ENCODE measurements at regions not wholly inside any gene's neighbourhood (a gene's known extent, or its start where the extent isn't known, plus 50 kb on each side); places are given as distances from the start of the nearest gene placed in this dataset.
"Not testable (repeated sequence)": the region's sequence is repeated elsewhere in the genome, so short reads cannot be mapped to it uniquely, and the experiment has no call there.

GRCh38 chr6:77173472-77174074 is 289.7 kb downstream of the HTR1B start:
- no peak for DNase-seq

- DNase-seq, result no peak
Measured at GRCh38 chr6:77172578-77172977, 290.7 kb downstream of the HTR1B start.

- DNase-seq, result no peak
Measured at GRCh38 chr6:77159730-77160129, 303.6 kb downstream of the HTR1B start.

DNA sequence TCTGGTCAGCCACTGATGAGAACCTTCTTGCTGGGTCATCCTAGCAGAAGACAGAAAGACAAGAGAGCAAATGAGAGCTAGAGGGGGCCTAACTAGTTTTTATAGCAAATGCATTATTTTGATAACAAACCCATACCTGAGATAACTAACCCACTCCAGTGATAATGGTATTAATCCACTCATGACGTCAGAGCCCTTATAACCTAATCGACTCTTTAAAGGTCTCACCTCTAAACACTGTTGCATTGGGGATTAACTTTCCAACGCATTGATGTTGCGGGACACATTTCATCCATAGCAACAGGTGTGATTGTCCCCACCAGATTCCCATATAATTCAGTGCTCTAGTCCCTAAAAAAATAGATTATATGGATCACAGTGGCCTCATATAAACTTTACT is 312.1 kb downstream of the HTR1B start:
- DNase-seq, result no peak

DNA sequence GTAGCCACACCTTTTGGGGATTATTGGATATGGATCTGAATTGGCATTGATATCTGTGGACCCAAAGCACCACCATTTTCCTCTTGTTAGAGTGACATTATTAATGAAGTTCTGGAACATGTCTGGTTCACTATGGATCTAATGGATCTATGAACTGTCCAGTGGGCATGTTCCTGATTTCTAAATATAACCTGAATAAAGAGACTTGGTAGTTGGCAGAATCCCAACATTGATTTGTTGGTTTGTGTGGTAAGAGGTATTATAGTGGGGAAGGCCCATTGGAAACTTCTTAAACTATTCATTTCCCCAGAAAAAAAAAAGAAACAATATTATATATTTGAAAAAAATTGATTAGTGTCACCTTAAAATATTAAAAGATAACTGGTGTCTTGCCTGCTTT is 312.6 kb downstream of the HTR1B start:
- DNase-seq, result no peak

DNA sequence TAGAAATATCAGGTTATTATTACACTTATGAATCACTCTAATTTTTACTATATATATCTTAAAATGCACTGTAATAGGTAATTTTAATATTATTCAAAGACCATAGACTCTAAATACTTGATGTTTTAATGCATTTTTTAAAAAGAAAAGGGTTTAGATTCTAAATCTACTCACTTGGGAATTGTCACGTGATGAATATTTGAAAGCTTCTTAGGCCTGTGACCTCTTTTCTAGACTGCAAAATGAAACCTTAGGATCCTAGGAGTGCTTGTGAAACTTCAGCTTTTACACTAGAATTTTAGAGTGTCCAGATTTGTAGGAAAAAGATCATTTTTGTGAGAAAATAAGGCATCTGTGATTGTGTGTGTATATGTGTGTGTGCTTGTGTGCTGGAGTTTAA is 318.0 kb downstream of the HTR1B start:
- DNase-seq, result no peak

GRCh38 chr6:77143659-77144447 is 319.4 kb downstream of the HTR1B start:
- DNase-seq, result no peak

GRCh38 chr6:77136086-77136485 is 327.2 kb downstream of the HTR1B start:
- no peak for DNase-seq

GRCh38 chr6:77133031-77133430 is 330.3 kb downstream of the HTR1B start:
- DNase-seq, result no peak

- no peak for DNase-seq
Measured at GRCh38 chr6:77131426-77131825, 331.9 kb downstream of the HTR1B start.

DNA sequence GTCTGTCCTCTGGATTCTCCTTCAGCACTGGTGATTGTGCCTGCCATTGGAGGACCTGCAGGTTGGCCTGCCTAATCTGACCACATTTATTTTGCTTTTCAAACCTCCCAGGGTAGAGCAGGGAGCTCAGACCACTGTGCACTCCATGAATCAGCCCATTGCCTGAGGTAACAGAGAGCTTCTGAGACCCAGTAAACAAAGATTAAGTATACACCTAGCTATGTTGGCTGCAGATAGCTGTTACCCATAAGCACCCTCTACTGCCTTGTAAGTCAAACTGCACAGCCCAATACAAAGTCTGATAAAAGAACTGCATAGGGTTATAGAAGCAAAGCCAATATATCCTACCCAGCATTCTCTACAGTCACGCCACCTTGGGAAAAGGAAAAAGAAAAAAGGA is 338.7 kb downstream of the HTR1B start:
- DNase-seq, result no peak

DNA sequence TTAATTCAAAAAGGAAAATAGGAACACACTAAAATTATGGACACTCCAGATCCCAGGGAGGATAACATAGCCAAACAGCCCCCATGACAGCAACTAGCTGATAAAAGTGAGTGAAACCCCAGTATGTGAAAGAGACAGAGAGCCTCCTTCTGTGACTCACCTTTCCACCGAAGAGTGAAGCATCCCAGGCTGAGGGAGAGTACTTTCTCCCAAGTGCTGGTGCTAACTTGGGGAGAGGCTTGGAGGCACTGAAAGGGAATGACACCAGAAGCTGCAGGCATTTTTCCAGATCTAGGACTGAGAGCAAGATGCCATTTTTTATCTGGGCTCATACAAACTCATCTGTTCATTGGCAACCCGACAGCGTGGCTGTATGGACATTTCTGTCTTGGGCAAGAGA is 339.8 kb downstream of the HTR1B start:
- DNase-seq, result no peak

DNA sequence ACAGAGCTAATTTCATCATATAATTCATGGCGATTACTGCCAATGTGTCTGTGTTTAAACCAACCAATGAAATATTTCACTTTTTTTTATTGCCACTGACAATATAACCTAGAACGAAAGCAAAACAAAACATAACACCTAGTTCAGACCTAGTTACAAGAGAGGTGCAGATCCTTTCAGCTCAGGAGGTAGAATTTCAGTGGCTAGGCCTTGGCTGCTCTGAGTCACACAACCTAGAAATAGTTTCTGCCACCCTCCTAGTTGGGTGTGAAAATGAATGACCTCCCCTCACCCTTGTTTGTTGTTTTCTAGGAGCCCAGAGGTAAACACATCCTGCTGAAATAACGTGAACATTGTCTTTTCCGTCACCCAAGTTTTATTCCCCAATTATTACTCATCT is 356.3 kb downstream of the HTR1B start:
- no peak for DNase-seq

DNA sequence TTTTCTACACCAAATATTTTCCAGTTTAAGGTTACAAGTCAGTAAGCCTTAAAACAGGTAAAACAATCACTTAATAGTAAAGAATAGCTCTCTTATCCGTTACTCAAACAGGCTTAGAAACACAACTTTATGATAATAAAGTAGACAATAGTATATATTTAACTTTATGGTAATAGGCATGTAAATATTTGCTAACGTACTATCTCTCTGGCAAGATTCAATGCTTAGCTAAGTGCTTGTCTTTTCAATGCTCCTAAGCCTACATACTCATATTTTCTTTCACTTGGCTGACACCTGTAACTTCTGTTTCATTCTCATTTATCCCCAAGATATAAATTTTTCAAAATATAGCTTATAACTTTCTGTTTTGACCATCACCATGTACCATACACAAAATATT is 358.2 kb downstream of the HTR1B start:
- no peak for DNase-seq

DNA sequence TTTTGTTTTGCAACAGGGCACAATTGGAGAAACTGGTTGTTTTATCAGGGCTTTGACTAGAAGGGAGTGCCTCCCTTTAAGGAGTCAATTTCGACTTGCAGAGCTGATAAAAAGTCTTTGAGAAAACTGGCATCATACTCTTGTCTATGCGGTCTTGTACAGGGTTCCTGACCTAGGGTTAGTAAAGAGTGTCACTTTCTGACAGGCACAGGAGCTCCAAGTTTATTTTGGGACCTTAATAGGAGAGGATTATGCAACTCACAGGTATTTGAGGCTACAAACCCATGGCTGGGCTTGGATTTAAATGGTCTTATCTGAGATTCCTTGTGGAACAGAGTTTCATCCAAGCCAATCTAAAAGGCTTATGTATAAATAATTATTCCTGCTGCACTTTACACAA is 365.4 kb downstream of the HTR1B start:
- no peak for DNase-seq

- DNase-seq, result no peak
Measured at GRCh38 chr6:77095936-77096627, 367.2 kb downstream of the HTR1B start.

DNA sequence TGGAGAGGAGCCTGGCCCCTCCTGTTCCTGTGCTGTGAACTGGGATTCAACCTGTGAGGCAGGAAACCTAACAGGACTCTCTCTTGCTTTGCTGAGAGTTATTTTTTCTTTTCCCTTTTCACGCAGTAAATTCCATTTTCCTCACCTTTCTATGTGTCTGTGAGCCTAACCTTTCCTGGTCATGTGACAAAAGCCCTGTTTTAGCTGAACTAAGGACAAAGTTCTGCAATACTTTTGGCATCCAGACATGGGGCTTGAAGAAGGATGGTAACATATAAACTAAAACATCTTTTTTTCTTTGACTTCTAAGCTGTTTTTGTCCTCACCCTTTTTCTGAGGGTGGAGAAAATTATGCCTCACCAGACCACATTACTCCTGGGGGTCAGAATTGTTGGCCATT is 368.5 kb downstream of the HTR1B start:
- no peak for DNase-seq

DNA sequence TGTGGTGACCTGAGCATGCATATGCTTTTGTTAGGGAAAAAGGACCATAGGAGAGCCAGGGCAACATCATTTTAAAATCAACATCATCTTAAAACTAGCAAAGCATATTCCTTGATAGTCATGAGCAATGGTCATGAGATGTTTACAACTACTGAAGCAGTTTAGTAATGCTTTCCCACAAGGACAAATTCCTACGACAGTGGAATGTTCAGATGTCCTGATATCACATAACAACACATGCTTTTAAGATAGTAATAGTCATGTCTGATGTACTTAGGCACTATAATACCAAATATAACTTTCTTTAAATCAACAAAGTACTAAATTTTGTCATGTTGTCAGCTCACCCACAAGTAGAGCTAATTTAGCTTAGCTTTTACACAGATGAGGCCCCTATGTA is 370.3 kb downstream of the HTR1B start:
- no peak for DNase-seq

GRCh38 chr6:77089776-77090175 is 373.5 kb downstream of the HTR1B start:
- no peak for DNase-seq

DNA sequence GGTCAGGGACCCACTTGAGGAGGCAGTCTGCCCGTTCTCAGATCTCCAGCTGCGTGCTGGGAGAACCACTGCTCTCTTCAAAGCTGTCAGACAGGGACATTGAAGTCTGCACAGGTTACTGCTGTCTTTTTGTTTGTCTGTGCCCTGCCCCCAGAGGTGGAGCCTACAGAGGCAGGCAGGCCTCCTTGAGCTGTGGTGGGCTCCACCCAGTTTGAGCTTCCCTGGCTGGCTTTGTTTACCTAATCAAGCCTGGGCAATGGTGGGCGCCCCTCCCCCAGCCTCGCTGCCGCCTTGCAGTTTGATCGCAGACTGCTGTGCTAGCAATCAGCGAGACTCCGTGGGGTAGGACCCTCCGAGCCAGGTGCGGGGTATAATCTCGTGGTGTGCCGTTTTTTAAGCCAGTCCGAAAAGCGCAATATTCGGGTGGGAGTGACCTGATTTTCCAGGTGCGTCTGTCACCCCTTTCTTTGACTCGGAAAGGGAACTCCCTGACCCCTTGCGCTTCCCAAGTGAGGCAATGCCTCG is 375.4 kb downstream of the HTR1B start:
- DNase-seq, result not testable (repeated sequence)

DNA sequence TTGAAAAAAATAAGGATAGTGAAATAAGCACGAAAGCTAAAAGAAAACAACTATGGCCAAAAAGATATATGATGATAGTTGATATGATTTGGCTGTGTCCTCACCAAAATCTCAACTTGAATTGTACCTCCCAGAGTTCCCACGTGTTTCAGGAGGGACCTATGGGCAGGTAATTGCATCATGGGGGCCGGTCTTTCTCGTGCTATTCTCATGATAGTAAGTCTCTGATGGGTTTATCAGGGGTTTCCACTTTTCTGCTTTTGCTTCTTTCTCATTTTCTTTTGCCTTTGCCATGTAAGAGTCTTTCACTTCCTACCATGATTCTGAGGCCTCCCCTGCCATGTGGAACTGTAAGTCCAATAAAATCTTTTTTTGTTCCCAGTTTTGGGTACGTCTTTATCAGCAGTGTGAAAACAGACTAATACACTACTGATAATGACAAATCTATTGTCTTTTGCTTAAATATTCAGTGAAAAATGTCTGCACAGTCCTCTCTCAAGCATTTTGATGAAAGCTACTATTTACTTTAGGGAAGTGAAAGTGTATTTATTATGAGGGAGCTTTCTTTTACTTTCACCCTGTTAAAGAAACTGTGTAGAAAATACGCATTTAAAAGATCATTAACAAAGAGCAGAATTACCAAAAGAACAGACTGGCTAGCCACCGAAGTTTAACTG is 389.1 kb downstream of the HTR1B start:
- no peak for DNase-seq

DNA sequence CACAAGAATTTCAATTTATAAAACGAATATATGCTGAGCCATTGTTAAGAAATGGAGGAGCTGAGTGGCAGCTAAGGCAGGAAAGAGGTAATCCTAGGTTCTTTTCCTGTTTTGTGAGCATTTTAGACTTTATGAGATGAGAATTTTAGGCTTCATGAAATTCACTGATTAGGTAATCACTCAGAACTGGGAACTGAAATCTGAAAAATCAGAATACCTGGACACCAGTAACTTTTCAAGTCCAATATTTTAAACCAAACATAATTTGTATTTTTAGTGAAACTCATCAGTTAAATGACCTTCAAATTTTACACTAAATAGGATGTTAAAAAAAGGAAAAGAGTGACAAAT is 389.9 kb downstream of the HTR1B start:
- DNase-seq, result no peak

DNA sequence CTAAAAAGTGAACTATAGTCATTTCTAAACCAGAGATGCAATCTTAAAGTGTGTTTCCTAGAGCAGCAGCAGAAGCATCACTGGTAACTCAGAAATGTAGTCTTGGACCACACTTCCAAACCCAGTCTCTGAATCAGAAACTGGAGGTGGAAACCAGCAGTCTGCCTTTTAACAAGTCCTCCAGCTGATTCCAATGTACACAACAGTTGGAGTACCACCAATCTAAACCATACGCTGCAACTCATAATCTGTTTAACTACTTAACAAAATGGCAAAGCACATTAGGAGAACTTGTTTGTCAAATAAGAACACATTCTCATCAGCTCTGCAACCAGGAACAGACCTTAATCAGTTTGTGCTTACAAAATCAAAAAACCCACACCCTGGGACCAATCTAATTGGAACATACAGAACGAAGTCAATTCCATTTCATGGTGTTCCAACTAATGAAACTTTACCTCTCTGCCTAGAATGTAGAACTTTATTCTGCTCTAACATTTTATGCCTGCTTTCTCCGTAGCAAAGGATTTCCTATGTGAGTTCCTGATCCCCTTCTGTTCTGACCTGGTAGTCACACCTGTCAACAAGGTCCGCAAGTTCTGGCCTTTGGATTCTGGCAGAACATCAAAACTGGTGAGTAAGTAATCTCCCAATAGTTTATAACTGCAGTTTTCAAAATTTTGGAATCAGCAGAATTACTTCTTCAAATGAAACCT is 390.4 kb downstream of the HTR1B start:
- DNase-seq, result no peak

Measured in COR-L47 (cell line).